ENCODE measurements at regions not wholly inside any gene's neighbourhood (a gene's known extent, or its start where the extent isn't known, plus 50 kb on each side); places are given as distances from the start of the nearest gene placed in this dataset.

DNA sequence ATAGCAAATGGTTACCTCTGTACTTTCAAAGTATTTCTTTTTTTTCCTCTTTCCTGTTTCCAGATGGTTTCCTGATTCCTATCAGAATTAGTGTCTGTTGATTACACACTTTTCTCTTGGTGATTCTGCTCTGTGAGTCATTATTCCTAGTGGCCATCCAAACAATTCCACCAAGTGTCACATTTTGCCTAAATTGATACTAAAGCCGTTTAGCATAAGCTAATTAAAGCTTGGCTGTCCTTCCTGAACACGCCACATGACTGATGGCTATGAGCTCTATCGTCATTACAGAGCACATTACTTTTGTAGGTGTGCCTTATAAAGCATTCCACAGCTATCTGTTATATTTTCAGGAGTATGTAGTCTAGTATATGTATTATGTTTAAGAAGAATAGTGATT lies 671.2 kb downstream of the CDH8 start:
- no peaks in the 10 kb centered on the region for H3K36me3 ChIP-seq (ENCODE audit: control insufficient read depth, insufficient read depth, low read length)
- H3K27ac ChIP-seq (ENCODE audit: insufficient read depth, low read depth, low read length, poor library complexity, severe bottlenecking) = no peak overlapping the region
- H3K4me1 ChIP-seq (ENCODE audit: control insufficient read depth, insufficient read depth, low read length) = no peaks in the 10 kb centered on the region
- WGBS, 2 experiments = 92 to 94% methylated on average over 3 of the region's 3 CpGs
- no peaks in the 10 kb centered on the region for H3K27me3 ChIP-seq (ENCODE audit: control insufficient read depth, insufficient read depth, low read length, poor library complexity, severe bottlenecking)
- no peaks in the 10 kb centered on the region for H3K9me3 ChIP-seq (ENCODE audit: control insufficient read depth, low read length)
- H3K4me3 ChIP-seq (ENCODE audit: insufficient read depth, low read depth, low read length) = no peak overlapping the region

DNA sequence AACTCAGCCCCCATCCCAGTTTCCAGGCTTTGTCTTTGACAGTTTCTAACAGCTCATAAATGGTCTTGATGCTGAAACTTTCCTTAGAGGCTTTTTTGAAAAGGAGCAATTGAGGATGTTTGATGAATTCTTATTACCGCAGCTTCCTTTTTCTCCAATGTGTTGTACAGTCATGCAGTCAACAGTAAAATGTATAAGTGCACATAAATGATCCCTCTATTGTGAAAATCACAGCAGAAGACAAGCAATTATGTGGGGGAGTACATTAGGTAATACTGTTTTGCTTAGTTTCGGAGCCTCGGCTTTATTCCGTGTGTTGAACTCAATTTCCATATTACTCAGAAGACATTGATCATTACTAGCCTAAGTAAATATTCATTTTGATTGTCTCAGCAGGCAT lies 673.7 kb downstream of the CDH8 start:
- 94 to 98% methylated on average over 4 of the region's 4 CpGs for WGBS, 2 experiments
- no peaks in the 10 kb centered on the region for H3K9me3 ChIP-seq (ENCODE audit: control insufficient read depth, low read length)
- no peak overlapping the region for H3K4me3 ChIP-seq (ENCODE audit: insufficient read depth, low read depth, low read length)
- H3K27me3 ChIP-seq (ENCODE audit: control insufficient read depth, insufficient read depth, low read length, poor library complexity, severe bottlenecking) = no peaks in the 10 kb centered on the region
- H3K27ac ChIP-seq (ENCODE audit: insufficient read depth, low read depth, low read length, poor library complexity, severe bottlenecking) = no peak overlapping the region
- no peaks in the 10 kb centered on the region for H3K36me3 ChIP-seq (ENCODE audit: control insufficient read depth, insufficient read depth, low read length)
- H3K4me1 ChIP-seq (ENCODE audit: control insufficient read depth, insufficient read depth, low read length) = no peaks in the 10 kb centered on the region

DNA sequence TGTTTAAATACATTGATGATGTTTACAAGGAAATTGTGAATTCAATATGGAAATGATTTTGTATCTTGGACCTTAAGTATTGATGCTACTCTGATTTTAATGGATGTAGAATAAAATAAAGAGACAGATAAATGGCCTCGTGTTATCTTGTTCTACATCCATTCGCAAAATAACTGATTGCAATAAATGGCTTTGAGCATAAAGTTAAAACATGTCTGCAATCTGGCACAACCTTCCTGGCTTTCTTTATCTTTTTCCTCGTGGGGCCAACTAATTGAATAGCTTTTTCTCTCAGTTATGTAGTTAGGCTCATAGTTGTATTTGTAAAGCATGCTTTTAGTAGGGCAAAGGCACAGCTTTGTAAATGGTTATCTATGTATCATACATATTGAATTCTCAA lies 691.4 kb downstream of the CDH8 start:
- H3K4me3 ChIP-seq (ENCODE audit: insufficient read depth, low read depth, low read length) = no peak overlapping the region
- WGBS, 2 experiments = 83 to 93% methylated on average over 3 of the region's 3 CpGs
- H3K27ac ChIP-seq (ENCODE audit: insufficient read depth, low read depth, low read length, poor library complexity, severe bottlenecking) = no peak overlapping the region
- no peaks in the 10 kb centered on the region for H3K36me3 ChIP-seq (ENCODE audit: control insufficient read depth, insufficient read depth, low read length)
- no peaks in the 10 kb centered on the region for H3K4me1 ChIP-seq (ENCODE audit: control insufficient read depth, insufficient read depth, low read length)
- H3K9me3 ChIP-seq (ENCODE audit: control insufficient read depth, low read length) = no peaks in the 10 kb centered on the region
- H3K27me3 ChIP-seq (ENCODE audit: control insufficient read depth, insufficient read depth, low read length, poor library complexity, severe bottlenecking) = no peaks in the 10 kb centered on the region

DNA sequence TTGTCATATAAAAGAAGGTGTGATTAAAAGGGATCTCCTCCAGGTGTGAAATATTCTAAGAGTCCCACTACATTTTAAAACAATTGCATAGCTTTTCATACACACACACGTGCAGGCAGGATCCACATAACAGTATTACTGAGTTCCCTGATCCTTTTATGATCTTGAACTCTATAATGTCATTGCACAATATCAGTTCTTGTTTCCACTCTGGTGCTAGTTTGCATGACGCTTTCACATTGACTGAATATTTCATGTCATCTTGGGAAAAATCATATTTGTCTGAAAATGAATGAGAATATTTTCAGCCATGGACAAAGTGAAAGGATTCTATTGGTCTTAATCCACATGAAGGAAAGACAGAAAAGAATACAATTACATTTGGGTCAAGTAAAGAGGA lies 703.8 kb downstream of the CDH8 start:
- Histone ChIP-seq H3K36me3 (ENCODE audit: control insufficient read depth, insufficient read depth, low read length) (no peaks in the 10 kb centered on the region), H3K27me3 (ENCODE audit: control insufficient read depth, insufficient read depth, low read length, poor library complexity, severe bottlenecking) (no peaks in the 10 kb centered on the region), H3K9me3 (ENCODE audit: control insufficient read depth, low read length) (no peaks in the 10 kb centered on the region), H3K4me3 (ENCODE audit: insufficient read depth, low read depth, low read length) (no peak overlapping the region), H3K27ac (ENCODE audit: insufficient read depth, low read depth, low read length, poor library complexity, severe bottlenecking) (no peak overlapping the region), H3K4me1 (ENCODE audit: control insufficient read depth, insufficient read depth, low read length) (no peaks in the 10 kb centered on the region)
- WGBS, 2 experiments = 93% methylated on average over 2 of the region's 2 CpGs

DNA sequence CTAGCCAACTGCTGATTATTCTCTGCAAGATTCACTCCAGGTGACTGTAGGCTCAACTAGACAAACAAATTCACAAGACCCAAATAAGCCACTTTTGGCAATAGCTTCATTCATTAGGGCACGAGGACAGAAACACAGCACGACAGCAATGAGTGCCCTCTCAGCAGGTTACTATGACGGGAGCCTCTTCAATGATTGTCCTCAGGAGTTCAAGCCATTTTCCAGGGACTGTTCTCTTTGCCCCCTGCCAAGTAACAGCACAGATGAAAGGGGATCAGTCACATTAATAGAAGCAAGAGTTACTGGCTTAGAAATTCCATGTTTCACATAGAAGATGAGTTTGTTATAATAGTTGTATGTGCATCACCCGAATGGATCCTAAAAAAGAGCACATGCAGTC lies 712.2 kb downstream of the CDH8 start:
- no peaks in the 10 kb centered on the region for H3K9me3 ChIP-seq (ENCODE audit: control insufficient read depth, low read length)
- 6 to 7% methylated on average over 3 of the region's 4 CpGs for WGBS, 2 experiments

DNA sequence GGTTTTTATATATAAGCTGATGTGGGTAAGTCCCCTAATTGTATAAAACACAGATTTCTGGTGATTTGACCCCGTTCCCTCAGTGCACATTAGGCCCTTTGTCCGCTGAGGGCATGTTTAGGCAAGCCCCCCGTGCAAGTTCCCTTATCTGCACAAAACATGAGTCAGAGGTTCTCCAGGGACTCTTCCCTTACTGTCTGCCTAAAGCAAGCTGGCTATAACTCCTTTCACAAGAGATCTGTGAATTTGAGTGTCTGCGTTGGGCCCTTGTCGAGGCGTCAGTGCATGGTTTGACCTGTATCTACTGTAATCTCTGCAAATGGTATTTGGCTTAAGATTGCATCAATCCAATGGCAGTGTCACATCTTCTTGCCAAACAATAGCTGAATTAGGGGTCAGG lies 712.8 kb downstream of the CDH8 start:
- 84 to 87% methylated on average over 6 of the region's 6 CpGs for WGBS, 2 experiments
- no peak overlapping the region for H3K27ac ChIP-seq (ENCODE audit: insufficient read depth, low read depth, low read length, poor library complexity, severe bottlenecking)

More for the DNA sequence above, 712.2 kb downstream of the CDH8 start:
- Histone ChIP-seq H3K27me3 (ENCODE audit: control insufficient read depth, insufficient read depth, low read length, poor library complexity, severe bottlenecking) (no peaks in the 10 kb centered on the region), H3K4me1 (ENCODE audit: control insufficient read depth, insufficient read depth, low read length) (peaks cover 12% of the 10 kb centered on the region), H3K36me3 (ENCODE audit: control insufficient read depth, insufficient read depth, low read length) (no peaks in the 10 kb centered on the region), H3K4me3 (ENCODE audit: insufficient read depth, low read depth, low read length) (no peak overlapping the region), H3K27ac (ENCODE audit: insufficient read depth, low read depth, low read length, poor library complexity, severe bottlenecking) (no peak overlapping the region)

DNA sequence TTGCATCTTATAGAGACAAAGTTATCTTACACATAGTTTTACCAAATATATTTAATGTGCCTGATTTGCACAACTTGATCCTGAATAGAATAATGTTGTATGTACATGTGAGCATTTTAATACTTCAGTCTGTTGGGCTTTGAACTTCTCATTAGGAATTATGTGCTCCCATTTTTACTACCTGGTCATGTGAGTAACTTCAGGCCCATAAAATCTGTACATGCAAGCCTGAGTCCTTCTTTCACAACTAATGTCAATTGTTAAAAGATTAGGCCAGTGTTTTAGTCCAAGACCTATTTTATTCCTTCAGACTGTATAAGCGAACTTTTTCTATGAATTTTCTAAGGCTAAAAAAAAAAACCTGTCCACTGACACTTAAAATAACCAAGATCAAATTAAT lies 715.4 kb downstream of the CDH8 start:
- Histone ChIP-seq H3K4me3 (ENCODE audit: insufficient read depth, low read depth, low read length) (no peak overlapping the region), H3K27me3 (ENCODE audit: control insufficient read depth, insufficient read depth, low read length, poor library complexity, severe bottlenecking) (no peaks in the 10 kb centered on the region), H3K27ac (ENCODE audit: insufficient read depth, low read depth, low read length, poor library complexity, severe bottlenecking) (no peak overlapping the region), H3K36me3 (ENCODE audit: control insufficient read depth, insufficient read depth, low read length) (no peaks in the 10 kb centered on the region), H3K9me3 (ENCODE audit: control insufficient read depth, low read length) (no peaks in the 10 kb centered on the region), H3K4me1 (ENCODE audit: control insufficient read depth, insufficient read depth, low read length) (peaks cover 12% of the 10 kb centered on the region)
- 86 to 100% methylated on average over 1 of the region's 1 CpG for WGBS, 2 experiments

More for the DNA sequence above, 712.8 kb downstream of the CDH8 start:
- no peaks in the 10 kb centered on the region for H3K9me3 ChIP-seq (ENCODE audit: control insufficient read depth, low read length)
- H3K4me3 ChIP-seq (ENCODE audit: insufficient read depth, low read depth, low read length) = no peak overlapping the region
- H3K36me3 ChIP-seq (ENCODE audit: control insufficient read depth, insufficient read depth, low read length) = no peaks in the 10 kb centered on the region
- no peaks in the 10 kb centered on the region for H3K27me3 ChIP-seq (ENCODE audit: control insufficient read depth, insufficient read depth, low read length, poor library complexity, severe bottlenecking)
- peaks cover 12% of the 10 kb centered on the region for H3K4me1 ChIP-seq (ENCODE audit: control insufficient read depth, insufficient read depth, low read length)

DNA sequence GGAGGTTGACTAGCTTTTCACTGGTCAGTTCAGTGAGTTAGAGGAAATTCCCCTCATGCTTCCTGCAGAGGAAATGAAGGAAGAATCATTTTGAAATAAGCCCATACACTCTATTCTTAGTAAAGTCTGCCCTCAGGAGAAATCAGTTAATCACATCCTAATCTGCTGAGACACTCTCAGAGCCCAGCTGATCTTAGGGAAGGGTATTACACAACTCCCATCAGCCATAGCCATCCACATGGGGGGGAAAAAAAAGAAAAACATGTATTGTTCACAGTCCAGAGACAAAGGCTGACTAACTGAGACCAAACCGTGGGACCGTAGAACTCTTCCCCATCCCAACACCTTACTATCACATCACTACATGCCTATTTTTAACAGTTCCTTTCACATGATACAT lies 722.3 kb downstream of the CDH8 start:
- Histone ChIP-seq H3K36me3 (ENCODE audit: control insufficient read depth, insufficient read depth, low read length) (no peaks in the 10 kb centered on the region), H3K27ac (ENCODE audit: insufficient read depth, low read depth, low read length, poor library complexity, severe bottlenecking) (no peak overlapping the region), H3K4me3 (ENCODE audit: insufficient read depth, low read depth, low read length) (no peak overlapping the region), H3K4me1 (ENCODE audit: control insufficient read depth, insufficient read depth, low read length) (no peaks in the 10 kb centered on the region), H3K27me3 (ENCODE audit: control insufficient read depth, insufficient read depth, low read length, poor library complexity, severe bottlenecking) (no peaks in the 10 kb centered on the region), H3K9me3 (ENCODE audit: control insufficient read depth, low read length) (no peaks in the 10 kb centered on the region)
- WGBS, 2 experiments = 89 to 94% methylated on average over 2 of the region's 2 CpGs

DNA sequence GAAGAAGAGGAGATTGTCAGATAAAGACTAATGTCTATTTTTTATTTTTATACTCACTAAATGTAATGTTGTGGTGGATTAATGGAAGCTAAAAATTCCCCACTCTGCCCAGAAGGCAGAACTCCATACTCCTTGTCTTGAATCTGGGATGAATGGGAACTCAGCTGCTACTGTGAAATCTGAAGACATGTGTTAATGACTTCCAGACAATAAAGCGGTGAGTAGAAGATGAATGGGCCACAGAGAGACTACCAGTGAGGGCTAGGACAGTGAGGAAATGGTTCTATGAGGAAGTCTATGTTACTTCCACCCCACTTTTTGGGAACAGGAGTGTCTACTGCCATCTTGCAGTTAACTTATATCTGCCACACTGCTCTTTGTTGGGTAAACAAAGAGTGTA lies 726.9 kb downstream of the CDH8 start:
- H3K9me3 ChIP-seq (ENCODE audit: control insufficient read depth, low read length) = no peaks in the 10 kb centered on the region
- H3K27me3 ChIP-seq (ENCODE audit: control insufficient read depth, insufficient read depth, low read length, poor library complexity, severe bottlenecking) = no peaks in the 10 kb centered on the region
- no peak overlapping the region for H3K4me3 ChIP-seq (ENCODE audit: insufficient read depth, low read depth, low read length)
- no peaks in the 10 kb centered on the region for H3K4me1 ChIP-seq (ENCODE audit: control insufficient read depth, insufficient read depth, low read length)
- no peaks in the 10 kb centered on the region for H3K36me3 ChIP-seq (ENCODE audit: control insufficient read depth, insufficient read depth, low read length)
- 82 to 95% methylated on average over 1 of the region's 1 CpG for WGBS, 2 experiments
- no peak overlapping the region for H3K27ac ChIP-seq (ENCODE audit: insufficient read depth, low read depth, low read length, poor library complexity, severe bottlenecking)

DNA sequence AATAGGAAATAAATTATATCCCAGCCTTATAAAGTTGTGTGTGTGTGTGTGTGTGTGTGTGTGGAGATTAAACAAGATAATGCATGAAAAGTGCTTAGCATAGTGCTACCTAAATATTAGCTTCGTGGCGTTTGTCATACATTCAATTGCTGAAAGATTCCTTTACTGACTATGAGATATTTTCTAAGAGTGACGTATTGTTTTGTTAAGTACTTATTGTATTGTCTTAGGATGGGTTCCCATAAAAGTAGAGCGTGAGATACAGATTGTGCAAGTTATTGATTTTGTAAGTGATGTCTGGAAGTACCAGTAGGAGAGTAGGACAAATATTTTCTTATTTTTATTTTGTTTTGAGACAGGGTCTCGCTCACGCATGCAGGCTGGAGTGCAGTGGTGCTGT lies 730.0 kb downstream of the CDH8 start:
- 93 to 95% methylated on average over 6 of the region's 6 CpGs for WGBS, 2 experiments
- H3K4me3 ChIP-seq (ENCODE audit: insufficient read depth, low read depth, low read length) = no peak overlapping the region
- no peaks in the 10 kb centered on the region for H3K4me1 ChIP-seq (ENCODE audit: control insufficient read depth, insufficient read depth, low read length)
- H3K36me3 ChIP-seq (ENCODE audit: control insufficient read depth, insufficient read depth, low read length) = no peaks in the 10 kb centered on the region
- no peaks in the 10 kb centered on the region for H3K9me3 ChIP-seq (ENCODE audit: control insufficient read depth, low read length)
- H3K27ac ChIP-seq (ENCODE audit: insufficient read depth, low read depth, low read length, poor library complexity, severe bottlenecking) = no peak overlapping the region
- no peaks in the 10 kb centered on the region for H3K27me3 ChIP-seq (ENCODE audit: control insufficient read depth, insufficient read depth, low read length, poor library complexity, severe bottlenecking)

DNA sequence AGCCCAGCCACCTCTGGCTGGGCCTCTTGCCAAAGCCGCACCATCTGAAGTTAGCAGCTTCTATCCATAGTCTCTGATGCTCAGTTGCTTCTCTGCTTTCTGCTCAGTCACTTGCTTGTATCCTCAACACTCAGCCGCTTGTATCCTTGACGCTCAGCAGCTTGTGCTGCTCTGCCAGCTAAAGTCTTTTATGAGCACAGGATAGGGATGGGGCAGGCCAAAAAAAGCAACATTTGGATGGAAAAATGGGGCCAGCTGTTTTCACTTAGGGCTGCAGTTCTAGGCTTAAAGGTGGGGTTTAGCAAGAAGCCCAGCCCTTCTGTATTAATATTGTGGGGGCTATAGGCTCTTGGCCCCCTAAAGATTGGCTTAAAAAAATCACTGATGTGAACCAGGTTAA lies 739.4 kb downstream of the CDH8 start:
- no peaks in the 10 kb centered on the region for H3K4me1 ChIP-seq (ENCODE audit: control insufficient read depth, insufficient read depth, low read length)
- no peak overlapping the region for H3K27ac ChIP-seq (ENCODE audit: insufficient read depth, low read depth, low read length, poor library complexity, severe bottlenecking)
- no peaks in the 10 kb centered on the region for H3K9me3 ChIP-seq (ENCODE audit: control insufficient read depth, low read length)
- no peaks in the 10 kb centered on the region for H3K27me3 ChIP-seq (ENCODE audit: control insufficient read depth, insufficient read depth, low read length, poor library complexity, severe bottlenecking)
- no peak overlapping the region for H3K4me3 ChIP-seq (ENCODE audit: insufficient read depth, low read depth, low read length)
- no peaks in the 10 kb centered on the region for H3K36me3 ChIP-seq (ENCODE audit: control insufficient read depth, insufficient read depth, low read length)
- 94 to 96% methylated on average over 3 of the region's 3 CpGs for WGBS, 2 experiments
